ENCODE measurements at regions not wholly inside any gene's neighbourhood (a gene's known extent, or its start where the extent isn't known, plus 50 kb on each side); places are given as distances from the start of the nearest gene placed in this dataset.

DNA sequence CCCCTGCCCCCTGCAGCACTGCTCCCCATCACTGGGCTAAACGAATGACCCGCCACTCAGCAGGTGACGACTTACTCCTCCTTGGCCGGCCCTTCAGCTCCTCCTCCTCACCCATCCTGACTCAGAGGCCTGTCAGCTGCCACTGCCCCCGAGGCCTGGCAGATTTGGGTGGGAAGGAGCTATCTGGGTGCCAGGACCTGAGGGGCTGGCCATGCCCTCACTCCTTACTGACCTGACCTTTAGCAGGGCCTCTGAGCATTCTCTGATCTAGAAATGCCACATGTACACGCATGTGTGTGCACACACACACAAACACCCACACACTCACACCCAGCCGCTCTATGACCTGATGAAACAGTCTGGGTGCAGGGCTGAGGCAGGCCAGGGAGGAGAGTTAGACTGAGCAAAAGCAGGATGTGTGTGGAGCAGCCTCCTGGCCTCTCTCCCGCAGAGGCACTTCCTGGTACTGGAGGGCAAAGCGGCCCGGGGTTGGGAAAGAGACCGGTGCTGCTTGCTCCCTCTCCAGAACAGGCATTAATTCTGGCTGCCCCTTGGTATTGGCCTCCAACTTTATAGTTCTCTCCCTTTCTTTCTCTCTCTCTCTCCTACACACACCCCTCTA is 68.0 kb downstream of the ZFP36L2 start:
- DNase-seq (ENCODE audit: low read depth) = peak; percentile 89
- H3K4me3 ChIP-seq (ENCODE audit: control insufficient read depth, low read depth, low read length) = no peak overlapping the region
- TF ChIP-seq, protein P1, sequence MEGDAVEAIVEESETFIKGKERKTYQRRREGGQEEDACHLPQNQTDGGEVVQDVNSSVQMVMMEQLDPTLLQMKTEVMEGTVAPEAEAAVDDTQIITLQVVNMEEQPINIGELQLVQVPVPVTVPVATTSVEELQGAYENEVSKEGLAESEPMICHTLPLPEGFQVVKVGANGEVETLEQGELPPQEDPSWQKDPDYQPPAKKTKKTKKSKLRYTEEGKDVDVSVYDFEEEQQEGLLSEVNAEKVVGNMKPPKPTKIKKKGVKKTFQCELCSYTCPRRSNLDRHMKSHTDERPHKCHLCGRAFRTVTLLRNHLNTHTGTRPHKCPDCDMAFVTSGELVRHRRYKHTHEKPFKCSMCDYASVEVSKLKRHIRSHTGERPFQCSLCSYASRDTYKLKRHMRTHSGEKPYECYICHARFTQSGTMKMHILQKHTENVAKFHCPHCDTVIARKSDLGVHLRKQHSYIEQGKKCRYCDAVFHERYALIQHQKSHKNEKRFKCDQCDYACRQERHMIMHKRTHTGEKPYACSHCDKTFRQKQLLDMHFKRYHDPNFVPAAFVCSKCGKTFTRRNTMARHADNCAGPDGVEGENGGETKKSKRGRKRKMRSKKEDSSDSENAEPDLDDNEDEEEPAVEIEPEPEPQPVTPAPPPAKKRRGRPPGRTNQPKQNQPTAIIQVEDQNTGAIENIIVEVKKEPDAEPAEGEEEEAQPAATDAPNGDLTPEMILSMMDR (conservative IDR thresholded peaks at IDR 0.05; ENCODE audit: control insufficient read depth, insufficient read depth, low read depth, low read length) = no peak

DNA sequence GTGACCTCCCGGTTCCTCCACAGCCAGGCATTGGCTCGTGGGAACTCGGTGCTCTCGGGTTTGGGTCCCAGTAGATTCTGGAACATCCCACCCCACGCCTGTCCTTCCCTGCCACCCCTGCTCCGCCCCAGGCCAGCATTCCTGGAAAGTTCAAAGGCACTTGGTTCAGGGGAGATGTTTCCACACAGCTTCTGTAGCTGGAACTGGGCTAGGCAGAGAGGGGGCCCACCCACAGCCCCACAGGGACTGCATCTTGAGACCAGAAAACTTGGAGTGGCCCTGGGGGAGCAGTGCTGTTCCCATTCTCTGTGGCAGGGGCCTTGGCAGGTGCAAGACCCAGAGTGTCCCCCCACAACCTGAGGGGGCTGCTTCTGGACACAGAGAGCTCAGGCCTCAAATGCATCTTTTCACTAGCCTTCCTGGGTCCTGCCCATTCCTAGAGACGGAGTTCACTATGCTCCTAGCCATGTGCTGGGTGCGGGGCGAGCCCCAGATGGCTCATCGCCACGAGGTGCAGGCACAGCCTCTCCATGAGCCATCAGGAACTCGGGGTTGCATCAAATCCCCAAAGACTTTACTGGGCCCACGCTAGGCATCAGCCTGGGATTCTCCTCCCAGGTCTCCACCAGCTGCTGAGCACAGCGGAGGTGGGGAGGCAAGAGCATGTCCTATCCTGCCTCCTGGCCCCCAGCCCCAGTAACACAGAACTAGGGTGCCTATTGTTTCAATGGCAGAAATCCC is 68.7 kb downstream of the ZFP36L2 start:
- peak; percentile 61 for DNase-seq (ENCODE audit: low read depth)
- TF ChIP-seq, protein P1 (conservative IDR thresholded peaks at IDR 0.05; ENCODE audit: control insufficient read depth, insufficient read depth, low read depth, low read length) = no peak
- no peak overlapping the region for H3K4me3 ChIP-seq (ENCODE audit: control insufficient read depth, low read depth, low read length)

DNA sequence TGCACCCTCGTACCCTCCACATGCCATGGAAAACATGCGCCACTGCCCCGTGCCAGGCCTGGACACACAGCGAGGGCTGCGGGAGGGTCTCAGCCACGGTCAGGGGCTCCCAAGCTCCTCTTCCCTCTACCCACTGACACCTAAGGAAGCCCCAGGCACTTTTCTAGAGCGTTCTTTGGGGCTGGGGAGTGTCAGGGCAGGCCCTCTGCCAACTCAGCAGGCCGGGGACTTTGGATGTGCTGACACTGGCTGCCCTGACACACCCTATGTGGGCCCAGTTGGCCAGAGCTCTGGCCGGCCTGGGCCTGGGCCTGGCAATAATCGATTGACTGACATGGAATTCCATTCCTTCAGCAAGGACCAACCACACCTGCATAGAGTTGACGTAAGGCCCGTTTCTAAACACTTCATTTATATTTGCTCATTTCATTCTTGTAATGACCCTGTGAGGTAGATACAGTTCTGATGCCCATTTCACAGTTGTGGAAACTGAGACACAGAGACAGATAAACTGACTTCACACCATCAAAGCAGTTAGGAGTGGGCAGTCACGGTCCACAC is 70.5 kb downstream of the ZFP36L2 start:
- no peak overlapping the region for H3K4me3 ChIP-seq (ENCODE audit: control insufficient read depth, low read depth, low read length)
- no peak for DNase-seq (ENCODE audit: low read depth)
- TF ChIP-seq, protein P1 (conservative IDR thresholded peaks at IDR 0.05; ENCODE audit: control insufficient read depth, insufficient read depth, low read depth, low read length) = no peak

DNA sequence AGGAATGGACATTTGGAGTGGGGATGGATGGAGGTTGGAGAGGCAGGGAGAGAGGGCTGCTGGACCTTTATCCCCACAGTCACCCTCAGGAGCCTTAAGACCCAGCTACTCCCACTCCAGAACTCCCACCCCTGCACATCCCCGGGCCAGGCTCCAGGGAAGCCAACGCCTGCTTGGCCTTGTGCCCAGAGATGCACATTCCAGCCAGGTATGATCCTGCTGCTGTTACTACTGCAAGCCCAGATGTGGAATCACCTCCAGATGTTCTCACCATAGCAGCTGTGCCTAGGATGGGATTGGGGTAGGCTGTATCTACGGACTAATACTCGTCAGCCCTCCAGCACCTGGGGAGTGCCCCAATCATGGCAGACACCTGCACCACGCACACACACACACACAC is 71.7 kb downstream of the ZFP36L2 start:
- TF ChIP-seq, protein P1 (conservative IDR thresholded peaks at IDR 0.05; ENCODE audit: control insufficient read depth, insufficient read depth, low read depth, low read length) = no peak
- H3K4me3 ChIP-seq (ENCODE audit: control insufficient read depth, low read depth, low read length) = no peak overlapping the region
- no peak for DNase-seq (ENCODE audit: low read depth)

DNA sequence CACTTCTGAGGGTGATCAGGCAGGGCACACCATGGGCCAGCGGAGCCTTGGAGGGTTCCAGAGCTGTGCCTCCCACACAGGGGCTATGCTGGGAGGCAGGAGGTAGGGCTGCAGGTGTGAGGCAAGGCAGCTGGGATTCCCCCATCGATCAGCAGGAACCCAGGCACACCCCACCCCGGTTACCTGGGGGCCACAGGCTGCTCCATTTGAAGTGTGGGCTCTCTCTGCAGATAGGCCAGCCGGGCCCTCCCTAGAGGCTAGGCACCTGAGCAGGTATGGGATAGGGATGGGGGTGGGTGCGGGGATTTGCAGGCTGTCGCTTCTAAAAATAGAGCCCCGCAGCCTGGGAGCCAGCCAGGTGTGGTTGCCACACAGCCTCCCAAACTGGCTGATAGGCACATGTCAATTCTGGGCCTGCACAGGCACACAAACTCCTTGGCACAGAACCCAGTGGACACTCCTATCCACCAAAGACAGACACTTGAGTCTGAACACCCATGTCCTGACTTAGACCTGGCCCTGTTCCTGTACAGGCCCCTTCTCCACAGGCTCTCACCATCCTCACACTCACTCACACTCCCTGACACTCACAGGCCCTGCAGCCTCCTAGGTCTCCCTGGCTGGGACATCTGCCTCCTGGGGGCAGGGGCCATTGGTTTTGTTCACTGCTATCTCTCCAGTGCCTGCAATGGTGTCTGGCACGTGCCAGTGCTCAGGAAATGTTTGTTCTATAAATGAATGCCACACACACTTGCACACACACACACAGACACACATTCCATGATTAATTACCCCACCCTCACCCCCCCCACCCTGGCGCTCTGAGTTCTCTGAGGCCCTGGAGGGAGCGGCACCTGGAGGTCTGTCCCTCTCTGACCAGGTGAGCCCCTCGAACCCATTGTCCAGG is 73.4 kb downstream of the ZFP36L2 start:
- TF ChIP-seq, protein P1 (conservative IDR thresholded peaks at IDR 0.05; ENCODE audit: control insufficient read depth, insufficient read depth, low read depth, low read length) = no peak
- DNase-seq (ENCODE audit: low read depth) = no peak

DNA sequence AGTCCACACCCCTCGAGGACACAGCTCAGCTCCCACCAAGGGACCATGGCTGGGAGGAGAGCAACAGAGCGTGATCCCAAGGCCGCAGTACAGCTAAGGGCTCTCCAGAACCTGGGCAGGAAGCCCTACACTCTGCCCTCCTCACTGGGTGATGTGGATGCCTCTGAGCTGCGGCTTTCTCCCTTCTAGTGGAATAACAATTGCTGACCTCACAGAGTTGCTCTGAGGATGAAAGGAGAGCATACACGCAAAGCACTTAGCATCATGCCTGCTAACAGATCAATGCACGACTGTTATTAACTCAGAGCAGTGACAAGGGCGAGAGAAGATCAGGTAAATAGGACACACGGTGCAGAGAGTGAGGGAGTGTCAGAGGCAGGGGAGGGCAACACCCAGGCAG is 74.2 kb downstream of the ZFP36L2 start:
- no peak overlapping the region for H3K4me3 ChIP-seq (ENCODE audit: control insufficient read depth, low read depth, low read length)
- TF ChIP-seq, protein P1 (conservative IDR thresholded peaks at IDR 0.05; ENCODE audit: control insufficient read depth, insufficient read depth, low read depth, low read length) = no peak
- DNase-seq (ENCODE audit: low read depth) = no peak

More for the DNA sequence above, 73.4 kb downstream of the ZFP36L2 start:
- no peak overlapping the region for H3K4me3 ChIP-seq (ENCODE audit: control insufficient read depth, low read depth, low read length)

Measured in fibroblast of mammary gland (primary cell).